Left lung (tissue), 4 donors: ENCODE measurements at regions not wholly inside any gene's neighbourhood (a gene's known extent, or its start where the extent isn't known, plus 50 kb on each side); places are given as distances from the start of the nearest gene placed in this dataset.

Experiments
- ATAC-seq: fragments of 200-7000 bp; cut with Tn5 transposase; one replicate; pipeline ENCODE4 v1.9.1; 2020; ENCODE audit warnings: moderate library complexity
- DNase-seq, 4 donors: peaks; one replicate each; pipeline ENCODE4 v3.0.0-alpha.2; 2013 to 2020
- H3K27ac ChIP-seq, 2 donors: fragments of 200-600 bp; sonication (generic) in 1 of 2; one replicate each; pipeline versions ENCODE4 v1.5.0 to v1.8.0; 2020 to 2021
- H3K27me3 ChIP-seq, 2 donors: fragments of 200-600 bp; sonication (generic) in 1 of 2; one replicate each; pipeline versions ENCODE4 v1.5.0 to v1.8.0; 2020 to 2021
- H3K36me3 ChIP-seq, 2 donors: fragments of 200-600 bp; sonication (generic) in 1 of 2; one replicate each; pipeline versions ENCODE4 v1.5.0 to v1.8.0; 2020 to 2021
- H3K4me1 ChIP-seq, 2 donors: fragments of 200-600 bp; one replicate each; pipeline ENCODE4 v1.8.0; 2021
- H3K4me3 ChIP-seq, 2 donors: fragments of 200-600 bp; sonication (generic) in 1 of 2; one replicate each; pipeline versions ENCODE4 v1.5.0 to v1.8.0; 2020 to 2021; ENCODE audit warnings: mild to moderate bottlenecking in 1 of 2
- H3K9me3 ChIP-seq, 2 donors: fragments of 200-600 bp; sonication (generic) in 1 of 2; one replicate each; pipeline versions ENCODE4 v1.5.0 to v1.8.0; 2020 to 2021
- intact Hi-C, 2 donors: fragments of 100-400 bp; cut with DNase I; formaldehyde crosslinking; loops; one replicate each; pipeline versions ENCODE4 v1.11.2 to v1.14.2; 2022
- TF ChIP-seq, protein P1 (sequence below), 2 donors: fragments of 200-600 bp; sonication (generic) in 1 of 2; IDR thresholded peaks; one replicate each; pipeline versions ENCODE4 v1.5.0 to v1.8.0; 2021; ENCODE audit warnings: antibody characterized with exemption in 2 of 2
- donor health status: DM: no; HTN: yes; CAD: no.
- donor health status: DM: no; HTN: no; CAD: no.

DNA sequence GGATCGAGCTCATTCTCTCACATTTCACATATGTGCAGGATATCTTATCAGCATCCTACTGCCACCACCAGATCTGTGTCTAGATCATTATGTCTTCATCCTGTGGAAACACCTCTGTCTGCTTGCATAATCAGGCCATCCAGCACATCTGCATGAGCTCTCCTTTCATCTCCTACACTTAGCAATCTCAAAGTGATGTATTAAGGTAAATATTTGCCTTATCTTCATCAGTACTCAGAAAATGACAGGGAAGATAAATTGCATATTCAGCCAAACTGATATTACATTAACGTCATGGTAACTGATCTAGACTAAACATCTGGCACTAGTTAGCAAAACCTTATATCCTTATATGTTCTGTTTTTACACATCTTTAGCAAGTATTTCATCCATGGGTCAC, 207.3 kb upstream of the PABPC4L start:
- ATAC-seq (no peak), DNase-seq (no peak)
- no peak overlapping the region for H3K27ac ChIP-seq
- no peaks in the 10 kb centered on the region for H3K9me3 ChIP-seq
- H3K4me3 ChIP-seq: no peak overlapping the region
- H3K36me3 ChIP-seq: no peaks in the 10 kb centered on the region
- intact Hi-C loops: no loop called here
- TF ChIP-seq, protein P1, sequence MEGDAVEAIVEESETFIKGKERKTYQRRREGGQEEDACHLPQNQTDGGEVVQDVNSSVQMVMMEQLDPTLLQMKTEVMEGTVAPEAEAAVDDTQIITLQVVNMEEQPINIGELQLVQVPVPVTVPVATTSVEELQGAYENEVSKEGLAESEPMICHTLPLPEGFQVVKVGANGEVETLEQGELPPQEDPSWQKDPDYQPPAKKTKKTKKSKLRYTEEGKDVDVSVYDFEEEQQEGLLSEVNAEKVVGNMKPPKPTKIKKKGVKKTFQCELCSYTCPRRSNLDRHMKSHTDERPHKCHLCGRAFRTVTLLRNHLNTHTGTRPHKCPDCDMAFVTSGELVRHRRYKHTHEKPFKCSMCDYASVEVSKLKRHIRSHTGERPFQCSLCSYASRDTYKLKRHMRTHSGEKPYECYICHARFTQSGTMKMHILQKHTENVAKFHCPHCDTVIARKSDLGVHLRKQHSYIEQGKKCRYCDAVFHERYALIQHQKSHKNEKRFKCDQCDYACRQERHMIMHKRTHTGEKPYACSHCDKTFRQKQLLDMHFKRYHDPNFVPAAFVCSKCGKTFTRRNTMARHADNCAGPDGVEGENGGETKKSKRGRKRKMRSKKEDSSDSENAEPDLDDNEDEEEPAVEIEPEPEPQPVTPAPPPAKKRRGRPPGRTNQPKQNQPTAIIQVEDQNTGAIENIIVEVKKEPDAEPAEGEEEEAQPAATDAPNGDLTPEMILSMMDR (IDR thresholded peaks at IDR 0.05): no peak
- no peaks in the 10 kb centered on the region for H3K4me1 ChIP-seq
- H3K27me3 ChIP-seq: no peaks in the 10 kb centered on the region

DNA sequence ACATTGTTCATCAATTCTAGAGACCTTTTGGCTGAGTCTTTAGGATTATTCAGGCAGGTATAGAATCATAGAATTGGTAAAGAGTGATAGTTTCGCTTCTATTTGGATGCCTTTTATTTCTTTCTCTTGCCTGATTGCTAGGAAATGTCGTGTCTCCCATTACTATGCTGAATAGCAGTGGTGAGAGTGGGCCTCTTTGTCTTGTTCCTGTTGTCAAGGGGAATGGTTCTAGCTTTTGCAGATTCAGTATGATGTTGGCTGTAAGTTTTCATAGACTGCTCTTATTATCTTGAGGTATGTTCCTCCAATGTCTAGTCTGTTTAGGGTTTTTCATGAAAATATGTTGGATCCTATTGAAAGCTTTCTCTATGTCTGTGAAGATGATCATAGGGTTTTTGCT, 200.2 kb upstream of the PABPC4L start:
- H3K36me3 ChIP-seq: no peaks in the 10 kb centered on the region
- no peak overlapping the region for H3K4me3 ChIP-seq
- no peak overlapping the region for H3K27ac ChIP-seq
- DNase-seq (no peak), ATAC-seq (no peak)
- intact Hi-C loops: no loop called here
- TF ChIP-seq, protein P1 (IDR thresholded peaks at IDR 0.05): no peak
- peaks cover 0 to 11% of the 10 kb centered on the region in 2 donors for H3K9me3 ChIP-seq
- H3K4me1 ChIP-seq: no peaks in the 10 kb centered on the region
- no peaks in the 10 kb centered on the region for H3K27me3 ChIP-seq

DNA sequence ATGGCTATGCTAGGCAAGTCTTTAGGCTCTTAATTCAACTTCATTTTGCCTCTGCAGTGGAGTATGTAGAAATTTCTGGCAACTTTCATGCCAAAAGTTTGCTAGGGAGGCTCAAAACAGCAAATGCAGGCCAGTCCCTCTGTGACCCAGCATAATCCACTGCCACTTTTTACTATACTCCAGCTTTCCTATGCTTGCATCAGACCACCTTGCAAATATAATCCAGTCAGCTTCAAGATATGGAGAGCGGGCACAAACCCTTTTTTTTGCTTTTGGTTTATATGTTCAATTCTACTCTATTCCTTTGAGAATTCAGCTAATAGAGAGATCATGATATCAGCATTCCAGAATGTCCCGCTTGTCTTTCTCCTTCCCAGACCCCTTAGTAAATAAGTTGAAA, 192.0 kb upstream of the PABPC4L start:
- Histone ChIP-seq H3K27ac (no peak overlapping the region), H3K27me3 (no peaks in the 10 kb centered on the region), H3K4me1 (no peaks in the 10 kb centered on the region), H3K36me3 (no peaks in the 10 kb centered on the region), H3K9me3 (peaks cover 0 to 24% of the 10 kb centered on the region in 2 donors), H3K4me3 (no peak overlapping the region)
- no peak for ATAC-seq
- intact Hi-C loops: no loop called here
- DNase-seq: no peak
- TF ChIP-seq, protein P1 (IDR thresholded peaks at IDR 0.05): no peak

DNA sequence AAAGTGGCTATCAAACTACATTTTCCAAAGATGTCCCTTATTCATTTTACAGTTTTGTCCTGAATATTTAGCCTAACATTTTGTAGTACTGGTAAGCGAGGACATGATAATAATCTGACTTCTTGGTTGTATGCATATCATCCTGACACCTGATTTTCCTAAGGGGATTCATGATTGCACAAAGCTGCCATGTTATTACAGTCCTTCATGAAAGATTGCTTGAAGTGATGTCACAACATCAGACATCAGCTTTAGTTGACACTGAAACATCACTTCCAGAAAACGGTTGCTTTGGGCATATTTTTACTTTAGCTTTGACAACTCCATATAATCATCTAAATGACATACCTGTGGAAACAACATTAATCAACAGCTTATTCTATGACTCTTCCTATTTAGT, 188.7 kb upstream of the PABPC4L start:
- TF ChIP-seq, protein P1 (IDR thresholded peaks at IDR 0.05): no peak
- H3K4me3 ChIP-seq: no peak overlapping the region
- H3K27me3 ChIP-seq: no peaks in the 10 kb centered on the region
- DNase-seq (no peak), ATAC-seq (no peak)
- no peaks in the 10 kb centered on the region for H3K36me3 ChIP-seq
- H3K4me1 ChIP-seq: no peaks in the 10 kb centered on the region
- peaks cover 0 to 4% of the 10 kb centered on the region in 2 donors for H3K9me3 ChIP-seq
- no peak overlapping the region for H3K27ac ChIP-seq
- intact Hi-C loops: no loop called here

DNA sequence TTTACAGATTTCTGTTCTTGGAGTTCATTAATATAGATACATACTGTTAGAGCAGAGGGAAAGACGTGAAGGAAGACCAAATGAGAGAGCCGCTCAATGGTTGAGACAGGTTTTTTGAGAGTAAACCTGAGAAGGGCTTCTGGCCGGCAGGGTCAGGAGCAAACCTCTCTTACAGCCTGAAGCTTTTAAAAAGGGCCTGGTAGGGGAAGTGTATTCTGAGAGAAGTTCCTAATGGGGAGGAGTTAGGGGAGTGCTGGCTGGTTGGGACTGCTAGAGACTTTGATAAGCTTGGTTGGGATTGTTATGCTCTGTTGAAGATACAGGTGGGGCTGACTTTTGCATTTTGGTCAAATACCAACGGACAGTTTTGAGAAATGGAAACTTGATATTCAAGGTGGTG, 186.8 kb upstream of the PABPC4L start:
- ATAC-seq: no peak
- H3K27me3 ChIP-seq: no peaks in the 10 kb centered on the region

More for the DNA sequence above, 186.8 kb upstream of the PABPC4L start:
- H3K4me1 ChIP-seq: no peaks in the 10 kb centered on the region
- intact Hi-C loops: no loop called here
- no peaks in the 10 kb centered on the region for H3K9me3 ChIP-seq
- no peak overlapping the region for H3K27ac ChIP-seq
- TF ChIP-seq, protein P1 (IDR thresholded peaks at IDR 0.05): no peak
- no peak for DNase-seq
- no peaks in the 10 kb centered on the region for H3K36me3 ChIP-seq
- H3K4me3 ChIP-seq: no peak overlapping the region
